HG02588 (cell line): ENCODE measurements at regions not wholly inside any gene's neighbourhood (a gene's known extent, or its start where the extent isn't known, plus 50 kb on each side); places are given as distances from the start of the nearest gene placed in this dataset.

ENCODE experiments used
- ATAC-seq: cut with Tn5 transposase; IDR thresholded peaks from one replicate; pipeline ENCODE4 v1.9.1; 2021; ENCODE audit warnings: mild to moderate bottlenecking, moderate library complexity; ENCODE audit not compliant: unreplicated experiment

- ATAC-seq = no peak
These were observed 278.6 kb upstream of the ITM2A start for GRCh38 chrX:79645749-79646148.

GRCh38 chrX:79631526-79631925, 264.4 kb upstream of the ITM2A start:
- ATAC-seq = no peak

GRCh38 chrX:79630033-79631009, 263.2 kb upstream of the ITM2A start:
- peak; percentile 86 for ATAC-seq

- ATAC-seq = no peak
These were observed 256.1 kb upstream of the ITM2A start for GRCh38 chrX:79623098-79623762.

- ATAC-seq = no peak
These were observed 251.1 kb upstream of the ITM2A start for GRCh38 chrX:79618280-79618679.

- no peak for ATAC-seq
These were observed 237.2 kb upstream of the ITM2A start for GRCh38 chrX:79604364-79604763.

GRCh38 chrX:79601341-79602131, 234.4 kb upstream of the ITM2A start:
- no peak for ATAC-seq

GRCh38 chrX:79592259-79592658, 225.1 kb upstream of the ITM2A start:
- ATAC-seq = no peak

- ATAC-seq = no peak
These were observed 221.1 kb upstream of the ITM2A start for GRCh38 chrX:79588233-79588632.

GRCh38 chrX:79573760-79574159, 206.6 kb upstream of the ITM2A start:
- no peak for ATAC-seq

- no peak for ATAC-seq
These were observed 205.4 kb upstream of the ITM2A start for GRCh38 chrX:79572566-79572965.

GRCh38 chrX:79570524-79571240, 203.5 kb upstream of the ITM2A start:
- ATAC-seq = no peak

- ATAC-seq = no peak
These were observed 201.2 kb upstream of the ITM2A start for GRCh38 chrX:79568309-79568708.

- no peak for ATAC-seq
These were observed 197.2 kb upstream of the ITM2A start for GRCh38 chrX:79564362-79564761.

GRCh38 chrX:79559290-79559689, 192.2 kb upstream of the ITM2A start:
- ATAC-seq = no peak

GRCh38 chrX:79557212-79557611, 190.1 kb upstream of the ITM2A start:
- ATAC-seq = no peak

- no peak for ATAC-seq
These were observed 189.7 kb upstream of the ITM2A start for GRCh38 chrX:79556800-79557199.

- no peak for ATAC-seq
These were observed 163.4 kb upstream of the ITM2A start for GRCh38 chrX:79530310-79531108.

GRCh38 chrX:79524642-79525041, 157.5 kb upstream of the ITM2A start:
- ATAC-seq = no peak

GRCh38 chrX:79515529-79515928, 148.4 kb upstream of the ITM2A start:
- ATAC-seq = no peak
